ACC112 (cell line): ENCODE measurements at regions not wholly inside any gene's neighbourhood (a gene's known extent, or its start where the extent isn't known, plus 50 kb on each side); places are given as distances from the start of the nearest gene placed in this dataset.

Experiments
- H2AFZ ChIP-seq: fragments of 200-600 bp; sonication (generic); one replicate; pipeline ENCODE4 v1.6.0; 2017; ENCODE audit warnings: antibody characterized with exemption, low read length; ENCODE audit not compliant: unreplicated experiment
- H3K27ac ChIP-seq: fragments of 200-600 bp; sonication (generic); 2 replicates; pipeline ENCODE4 v1.5.1; 2014; ENCODE audit warnings: low read depth, mild to moderate bottlenecking, antibody characterized with exemption, low read length, moderate library complexity
- H3K27me3 ChIP-seq: fragments of 200-600 bp; sonication (generic); 2 replicates; pipeline ENCODE4 v1.6.1; 2014; ENCODE audit warnings: mild to moderate bottlenecking, antibody characterized with exemption, low read length, moderate library complexity, mixed read lengths; ENCODE audit not compliant: insufficient read depth
- H3K36me3 ChIP-seq: fragments of 200-600 bp; sonication (generic); 2 replicates; pipeline ENCODE4 v1.6.1; 2016; ENCODE audit warnings: mild to moderate bottlenecking, antibody characterized with exemption, low read length, moderate library complexity, mixed read lengths; ENCODE audit not compliant: insufficient read depth
- H3K4me1 ChIP-seq: fragments of 200-600 bp; sonication (generic); one replicate; pipeline ENCODE4 v1.6.1; 2016; ENCODE audit warnings: low read length, mixed read lengths; ENCODE audit not compliant: insufficient read depth, unreplicated experiment, control insufficient read depth
- H3K4me3 ChIP-seq: fragments of 200-600 bp; sonication (generic); 2 replicates; pipeline ENCODE4 v1.5.1; 2014; ENCODE audit warnings: mild to moderate bottlenecking, low read depth, low read length
- H3K79me2 ChIP-seq: fragments of 200-600 bp; sonication (generic); one replicate; pipeline ENCODE4 v1.6.0; 2016; ENCODE audit warnings: low read length; ENCODE audit not compliant: control insufficient read depth, unreplicated experiment, insufficient read depth

- Histone ChIP-seq H3K4me1 (peaks cover 23% of the 10 kb centered on the region), H2AFZ (peak overlapping the region; percentile 26), H3K4me3 (peak overlapping the region; percentile 5)
Observed at GRCh38 chr15:87609894-87610293, 646.6 kb downstream of the NTRK3 start.

DNA sequence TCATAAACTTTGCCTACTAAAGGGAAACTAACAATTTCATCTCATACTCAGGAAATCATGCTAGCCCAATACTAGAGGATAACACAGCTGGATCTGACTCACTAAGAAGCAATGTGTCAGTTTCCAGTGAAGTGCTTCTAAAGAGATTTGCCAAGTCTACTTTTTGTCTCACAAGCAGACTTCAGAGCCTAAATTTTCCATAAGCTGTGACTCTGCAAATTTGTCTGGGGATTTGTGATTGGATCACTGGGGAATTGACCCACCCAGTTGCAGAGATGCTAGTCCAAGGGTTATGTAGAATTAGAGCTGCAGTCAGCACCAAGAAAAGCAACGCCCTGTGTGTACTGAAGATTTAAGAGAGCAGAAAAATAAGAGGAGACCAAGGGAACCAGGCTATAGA is 647.1 kb downstream of the NTRK3 start:
- Histone ChIP-seq H3K27ac (peak overlapping the region; percentile 84), H3K4me1 (peaks cover 23% of the 10 kb centered on the region), H3K27me3 (no peaks in the 10 kb centered on the region), H2AFZ (peak overlapping the region; percentile 43), H3K4me3 (peak overlapping the region; percentile 27), H3K79me2 (no peaks in the 10 kb centered on the region), H3K36me3 (no peaks in the 10 kb centered on the region)

More at GRCh38 chr15:87609894-87610293, 646.6 kb downstream of the NTRK3 start:
- Histone ChIP-seq H3K79me2 (no peaks in the 10 kb centered on the region), H3K36me3 (no peaks in the 10 kb centered on the region), H3K27ac (peak overlapping the region; percentile 84), H3K27me3 (no peaks in the 10 kb centered on the region)

DNA sequence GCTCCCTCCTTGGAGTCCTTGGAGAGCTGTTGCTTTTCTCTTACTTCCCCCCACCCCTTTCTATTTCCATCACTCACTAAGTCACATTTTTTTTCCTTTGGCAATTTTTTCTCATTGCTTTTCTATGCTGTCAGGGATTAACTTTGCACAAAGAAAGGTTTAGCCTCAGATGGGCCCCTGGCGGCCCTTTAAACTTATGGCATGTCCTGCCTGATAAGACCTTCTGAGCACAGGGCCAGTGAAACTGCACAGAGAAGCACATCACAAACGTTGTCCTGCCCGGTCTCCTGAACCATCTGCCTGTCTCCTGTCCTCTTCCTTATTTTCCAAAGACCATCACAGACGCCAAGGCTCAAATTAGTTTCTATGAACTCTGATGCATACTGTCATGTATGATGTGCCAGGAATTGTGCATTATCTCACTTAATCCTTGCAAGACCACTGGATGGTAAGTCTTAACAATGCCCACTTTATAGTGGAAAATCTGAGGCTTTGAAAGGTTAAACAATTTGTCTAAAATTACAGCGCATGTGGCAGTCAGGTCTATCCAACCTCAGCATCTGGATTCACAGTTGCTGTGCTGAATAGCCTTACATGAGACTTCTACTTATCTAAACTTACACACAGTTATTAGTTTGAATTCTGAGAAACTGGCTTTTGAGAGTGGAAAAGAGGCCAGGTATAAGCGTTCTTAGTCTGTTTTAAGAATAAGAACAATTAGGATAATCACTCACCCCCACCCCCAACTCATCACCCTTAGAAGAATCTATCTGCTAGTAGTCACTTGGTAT is 648.1 kb downstream of the NTRK3 start:
- Histone ChIP-seq H3K27me3 (no peaks in the 10 kb centered on the region), H3K4me3 (no peak overlapping the region), H3K4me1 (peaks cover 23% of the 10 kb centered on the region), H3K27ac (peak overlapping the region; percentile 84), H2AFZ (no peak overlapping the region), H3K36me3 (no peaks in the 10 kb centered on the region), H3K79me2 (no peaks in the 10 kb centered on the region)

- H3K4me3 ChIP-seq = no peak overlapping the region
- no peak overlapping the region for H2AFZ ChIP-seq
- H3K79me2 ChIP-seq = no peaks in the 10 kb centered on the region
- no peaks in the 10 kb centered on the region for H3K36me3 ChIP-seq
- H3K27ac ChIP-seq = no peak overlapping the region
- no peaks in the 10 kb centered on the region for H3K27me3 ChIP-seq
- peaks cover 23% of the 10 kb centered on the region for H3K4me1 ChIP-seq
Observed at GRCh38 chr15:87606971-87607370, 649.6 kb downstream of the NTRK3 start.

- Histone ChIP-seq H2AFZ (no peak overlapping the region), H3K4me1 (peaks cover 13% of the 10 kb centered on the region), H3K27ac (no peak overlapping the region), H3K79me2 (no peaks in the 10 kb centered on the region), H3K4me3 (no peak overlapping the region), H3K27me3 (no peaks in the 10 kb centered on the region), H3K36me3 (no peaks in the 10 kb centered on the region)
Observed at GRCh38 chr15:87604857-87605446, 651.6 kb downstream of the NTRK3 start.

DNA sequence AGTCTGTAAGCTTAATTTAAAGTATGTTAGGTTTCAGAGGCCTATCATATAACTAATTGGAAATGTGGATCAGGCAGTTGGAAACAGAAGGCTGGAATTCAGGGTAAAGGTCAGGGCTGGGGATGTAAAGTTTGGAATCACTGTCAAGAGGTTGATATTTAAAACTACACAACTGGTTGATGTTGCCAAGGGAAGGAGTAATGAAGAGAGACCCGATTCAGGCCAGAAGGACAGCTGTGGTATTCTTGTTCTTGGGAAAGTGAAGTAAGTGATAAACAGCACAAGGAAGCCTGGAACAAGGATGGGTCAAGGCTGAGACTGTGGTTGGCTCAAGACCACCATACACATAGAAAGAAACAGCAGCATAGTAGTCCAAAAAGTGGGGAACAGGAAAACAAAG is 654.2 kb downstream of the NTRK3 start:
- Histone ChIP-seq H3K36me3 (no peaks in the 10 kb centered on the region), H3K27me3 (no peaks in the 10 kb centered on the region), H3K4me1 (no peaks in the 10 kb centered on the region), H3K4me3 (no peak overlapping the region), H3K27ac (no peak overlapping the region), H2AFZ (no peak overlapping the region), H3K79me2 (no peaks in the 10 kb centered on the region)

DNA sequence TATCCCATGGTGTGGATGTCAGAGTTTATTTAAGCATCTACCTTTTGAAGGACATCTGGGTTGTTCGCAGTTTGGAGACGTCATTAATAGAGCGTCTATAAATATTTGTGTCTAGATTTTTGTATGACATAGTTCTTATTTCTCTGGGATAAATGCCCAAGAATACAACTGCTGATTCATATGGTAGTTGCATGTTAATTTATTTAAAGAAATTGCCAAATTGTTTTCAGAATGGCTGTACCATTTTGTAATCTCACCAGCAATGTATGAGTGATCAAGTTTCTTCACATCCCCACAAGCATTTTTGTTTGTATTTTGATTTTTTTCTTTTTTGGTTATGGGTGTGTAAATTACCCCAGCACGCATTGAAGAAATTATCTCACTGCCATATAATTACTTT is 656.9 kb downstream of the NTRK3 start:
- no peaks in the 10 kb centered on the region for H3K36me3 ChIP-seq
- no peak overlapping the region for H2AFZ ChIP-seq
- H3K27ac ChIP-seq = 0 out of 2 replicates have a peak overlapping the region, but pooled peaks have one; percentile 11
- H3K4me1 ChIP-seq = no peaks in the 10 kb centered on the region
- no peaks in the 10 kb centered on the region for H3K27me3 ChIP-seq
- H3K79me2 ChIP-seq = no peaks in the 10 kb centered on the region
- no peak overlapping the region for H3K4me3 ChIP-seq

DNA sequence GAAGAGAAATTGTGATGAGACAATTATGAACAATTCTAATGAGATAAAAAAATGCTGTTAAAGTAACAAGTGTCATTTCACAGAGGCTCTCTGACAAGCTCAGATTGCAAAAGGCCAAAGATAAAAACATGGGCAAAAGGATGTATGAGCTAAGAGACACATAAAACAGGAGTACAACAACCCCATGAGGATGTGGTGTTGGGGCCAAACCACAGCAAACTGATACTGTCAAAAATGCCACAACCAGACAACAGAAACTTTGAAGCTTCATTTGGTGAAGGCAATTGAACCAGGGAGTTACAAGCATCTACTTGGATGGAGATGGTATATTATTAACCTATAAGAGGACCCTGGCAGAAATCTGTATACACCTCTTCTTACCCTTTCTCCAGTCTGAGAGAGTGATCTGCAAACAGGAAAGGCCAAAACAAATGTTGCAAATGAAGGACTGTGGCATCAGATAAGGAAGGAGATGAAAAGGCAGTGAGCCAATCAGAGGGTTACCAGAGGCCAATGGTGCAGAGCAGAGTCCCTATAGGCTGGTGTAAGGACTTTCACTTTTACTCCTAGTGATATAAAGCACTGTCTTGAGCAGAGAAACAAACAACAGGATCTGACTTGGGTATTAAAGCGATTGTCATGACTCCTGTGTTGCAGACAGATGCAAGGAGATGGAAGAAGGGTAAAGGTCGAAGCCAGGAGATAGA is 659.0 kb downstream of the NTRK3 start:
- Histone ChIP-seq H3K4me3 (no peak overlapping the region), H3K36me3 (no peaks in the 10 kb centered on the region), H2AFZ (peak overlapping the region; percentile 5), H3K4me1 (no peaks in the 10 kb centered on the region), H3K27me3 (no peaks in the 10 kb centered on the region), H3K27ac (no peak overlapping the region), H3K79me2 (no peaks in the 10 kb centered on the region)

DNA sequence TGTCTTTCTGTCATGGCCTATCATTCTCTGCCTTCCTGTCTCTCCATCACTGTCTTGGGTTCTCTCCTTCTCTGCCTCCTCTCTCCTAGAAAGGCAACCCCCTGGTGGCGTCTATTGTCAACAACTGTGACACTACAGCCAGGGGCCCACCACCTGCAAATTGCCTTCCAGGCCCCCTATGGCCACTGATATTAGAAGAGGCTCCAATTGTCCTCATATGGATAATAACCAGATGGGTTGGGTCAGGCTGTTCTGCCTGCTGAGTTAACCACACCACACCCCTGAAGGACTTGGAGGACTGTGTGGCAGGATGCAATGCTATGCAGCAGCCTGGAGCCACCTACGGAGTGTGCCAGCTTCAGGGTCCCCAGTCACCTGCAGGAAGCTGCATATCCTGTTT is 665.0 kb downstream of the NTRK3 start:
- Histone ChIP-seq H3K4me3 (no peak overlapping the region), H2AFZ (no peak overlapping the region), H3K27ac (no peak overlapping the region), H3K79me2 (no peaks in the 10 kb centered on the region), H3K36me3 (no peaks in the 10 kb centered on the region), H3K27me3 (no peaks in the 10 kb centered on the region), H3K4me1 (no peaks in the 10 kb centered on the region)

GRCh38 chr15:87591042-87591441 is 665.5 kb downstream of the NTRK3 start:
- no peaks in the 10 kb centered on the region for H3K27me3 ChIP-seq
- no peak overlapping the region for H3K4me3 ChIP-seq
- no peaks in the 10 kb centered on the region for H3K79me2 ChIP-seq
- H3K36me3 ChIP-seq = no peaks in the 10 kb centered on the region
- no peaks in the 10 kb centered on the region for H3K4me1 ChIP-seq
- H2AFZ ChIP-seq = no peak overlapping the region
- no peak overlapping the region for H3K27ac ChIP-seq
